ENCODE measurements at regions not wholly inside any gene's neighbourhood (a gene's known extent, or its start where the extent isn't known, plus 50 kb on each side); places are given as distances from the start of the nearest gene placed in this dataset.

DNA sequence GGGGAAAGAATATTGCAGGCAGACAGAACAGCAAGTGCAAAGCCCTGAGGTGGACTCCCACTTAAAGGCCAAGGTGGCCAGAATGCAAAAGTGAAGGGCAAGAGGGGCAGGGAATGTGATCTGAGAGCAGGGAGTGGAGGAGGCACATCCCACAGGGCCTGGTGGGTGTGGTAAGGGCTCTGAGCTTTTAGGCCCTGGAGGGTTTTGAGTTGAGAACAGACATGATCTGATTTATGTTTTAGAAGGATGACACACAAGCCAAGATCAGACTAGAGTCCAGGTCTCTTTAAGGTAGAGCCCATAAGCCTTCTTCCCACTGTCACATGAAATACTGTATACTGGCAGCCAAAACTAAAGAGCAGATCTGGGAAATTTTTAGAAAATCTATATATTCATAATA, 162.5 kb downstream of the SLC38A4 start:
- TF ChIP-seq, protein P1, sequence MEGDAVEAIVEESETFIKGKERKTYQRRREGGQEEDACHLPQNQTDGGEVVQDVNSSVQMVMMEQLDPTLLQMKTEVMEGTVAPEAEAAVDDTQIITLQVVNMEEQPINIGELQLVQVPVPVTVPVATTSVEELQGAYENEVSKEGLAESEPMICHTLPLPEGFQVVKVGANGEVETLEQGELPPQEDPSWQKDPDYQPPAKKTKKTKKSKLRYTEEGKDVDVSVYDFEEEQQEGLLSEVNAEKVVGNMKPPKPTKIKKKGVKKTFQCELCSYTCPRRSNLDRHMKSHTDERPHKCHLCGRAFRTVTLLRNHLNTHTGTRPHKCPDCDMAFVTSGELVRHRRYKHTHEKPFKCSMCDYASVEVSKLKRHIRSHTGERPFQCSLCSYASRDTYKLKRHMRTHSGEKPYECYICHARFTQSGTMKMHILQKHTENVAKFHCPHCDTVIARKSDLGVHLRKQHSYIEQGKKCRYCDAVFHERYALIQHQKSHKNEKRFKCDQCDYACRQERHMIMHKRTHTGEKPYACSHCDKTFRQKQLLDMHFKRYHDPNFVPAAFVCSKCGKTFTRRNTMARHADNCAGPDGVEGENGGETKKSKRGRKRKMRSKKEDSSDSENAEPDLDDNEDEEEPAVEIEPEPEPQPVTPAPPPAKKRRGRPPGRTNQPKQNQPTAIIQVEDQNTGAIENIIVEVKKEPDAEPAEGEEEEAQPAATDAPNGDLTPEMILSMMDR (IDR thresholded peaks at IDR 0.05): no peak
- no peak for TF ChIP-seq POLR2AphosphoS5 (IDR thresholded peaks at IDR 0.05; ENCODE audit: insufficient read depth in 1 of 2, low read depth in 1 of 2)
- no peak for TF ChIP-seq POLR2A (IDR thresholded peaks at IDR 0.05)
- no peak overlapping the region for H3K4me3 ChIP-seq
- H3K36me3 ChIP-seq: no peaks in the 10 kb centered on the region
- H3K9me3 ChIP-seq: no peaks in the 10 kb centered on the region
- peaks cover 48% of the 10 kb centered on the region for H3K4me1 ChIP-seq
- no peak overlapping the region for H3K27ac ChIP-seq
- no peaks in the 10 kb centered on the region for H3K27me3 ChIP-seq
- intact Hi-C loops (cut with DNase I): loop anchor here (5.0 kb wide), 1 partner anchor 291 kb away; the partner anchor contains the start of gene SLC38A2
- DNase-seq (ENCODE audit: extremely low spot score in 2 of 2): no peak

DNA sequence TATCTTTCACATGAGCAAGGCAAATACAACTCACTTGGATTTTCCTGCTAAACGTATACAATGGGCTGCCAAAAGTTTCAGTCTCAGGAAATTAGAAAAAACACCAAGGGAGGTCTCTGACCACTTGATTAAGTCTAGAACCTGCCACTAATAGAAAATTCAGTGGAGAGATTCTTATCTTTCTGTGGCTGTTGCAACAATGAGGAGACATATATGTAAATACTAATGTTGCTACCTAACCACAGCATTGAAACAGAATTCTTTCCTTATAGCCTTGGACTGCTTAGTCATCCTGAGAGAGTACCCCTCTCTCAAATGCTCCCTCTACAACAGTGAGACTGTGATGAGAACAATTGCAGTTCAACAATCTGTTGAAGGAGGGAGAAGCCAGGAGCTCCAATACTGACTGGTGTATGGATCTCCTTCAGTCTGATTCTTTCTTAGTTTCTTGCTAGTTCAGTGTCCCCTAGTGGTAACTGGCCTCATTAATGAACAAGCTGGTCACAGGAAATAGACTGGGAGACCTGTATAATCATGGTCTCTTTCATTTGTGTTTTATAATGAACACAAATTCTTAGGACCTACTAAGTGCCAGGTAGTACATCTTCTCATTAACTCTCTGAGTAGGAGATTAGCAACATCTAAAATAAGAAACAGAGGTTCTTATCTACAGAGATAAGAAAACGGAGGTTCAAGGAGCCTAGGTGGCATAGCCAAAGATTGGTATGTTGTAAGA, 164.5 kb downstream of the SLC38A4 start:
- no peaks in the 10 kb centered on the region for H3K27me3 ChIP-seq
- DNase-seq (ENCODE audit: extremely low spot score in 2 of 2): no peak
- intact Hi-C loops (cut with DNase I): loop anchor here (5.0 kb wide), 1 partner anchor 289 kb away; the partner anchor contains the start of gene SLC38A2
- no peaks in the 10 kb centered on the region for H3K9me3 ChIP-seq
- H3K27ac ChIP-seq: peak overlapping the region; percentile 55
- peaks cover 52% of the 10 kb centered on the region for H3K4me1 ChIP-seq
- no peaks in the 10 kb centered on the region for H3K36me3 ChIP-seq
- TF ChIP-seq POLR2AphosphoS5 (IDR thresholded peaks at IDR 0.05; ENCODE audit: insufficient read depth in 1 of 2, low read depth in 1 of 2) (peak in 1 of 2 donors; percentile 55), POLR2A (IDR thresholded peaks at IDR 0.05) (no peak)
- TF ChIP-seq, protein P1 (IDR thresholded peaks at IDR 0.05): peak; percentile 23 to 76 (median 67)
- no peak overlapping the region for H3K4me3 ChIP-seq

- H3K36me3 ChIP-seq: no peaks in the 10 kb centered on the region
- peaks cover 52% of the 10 kb centered on the region for H3K4me1 ChIP-seq
- H3K4me3 ChIP-seq: no peak overlapping the region
- no peak for TF ChIP-seq POLR2AphosphoS5 (IDR thresholded peaks at IDR 0.05; ENCODE audit: insufficient read depth in 1 of 2, low read depth in 1 of 2)
- no peak for TF ChIP-seq POLR2A (IDR thresholded peaks at IDR 0.05)
- TF ChIP-seq, protein P1 (IDR thresholded peaks at IDR 0.05): no peak
- H3K27me3 ChIP-seq: no peaks in the 10 kb centered on the region
- intact Hi-C loops (cut with DNase I): loop anchor here (5.0 kb wide), 1 partner anchor 288 kb away; the partner anchor contains the start of gene SLC38A2
- peak overlapping the region; percentile 55 for H3K27ac ChIP-seq
- no peak for DNase-seq (ENCODE audit: extremely low spot score in 2 of 2)
- H3K9me3 ChIP-seq: no peaks in the 10 kb centered on the region
Observed at GRCh38 chr12:46660719-46661109, 165.1 kb downstream of the SLC38A4 start.

GRCh38 chr12:46660276-46660675, 165.5 kb downstream of the SLC38A4 start:
- DNase-seq (ENCODE audit: extremely low spot score in 2 of 2): no peak
- Histone ChIP-seq H3K9me3 (no peaks in the 10 kb centered on the region), H3K36me3 (no peaks in the 10 kb centered on the region), H3K27ac (peak overlapping the region; percentile 55), H3K4me3 (no peak overlapping the region), H3K4me1 (peaks cover 47% of the 10 kb centered on the region), H3K27me3 (no peaks in the 10 kb centered on the region)
- no peak for TF ChIP-seq POLR2A (IDR thresholded peaks at IDR 0.05)
- TF ChIP-seq, protein P1 (IDR thresholded peaks at IDR 0.05): no peak
- TF ChIP-seq POLR2AphosphoS5 (IDR thresholded peaks at IDR 0.05; ENCODE audit: insufficient read depth in 1 of 2, low read depth in 1 of 2): no peak
- intact Hi-C loops (cut with DNase I): loop anchor here (5.0 kb wide), 1 partner anchor 288 kb away; the partner anchor contains the start of gene SLC38A2

- Histone ChIP-seq H3K4me3 (no peak overlapping the region), H3K9me3 (no peaks in the 10 kb centered on the region), H3K36me3 (no peaks in the 10 kb centered on the region), H3K27ac (peak overlapping the region; percentile 55), H3K4me1 (peaks cover 46% of the 10 kb centered on the region), H3K27me3 (no peaks in the 10 kb centered on the region)
- intact Hi-C loops (cut with DNase I): loop anchor here (5.0 kb wide), 1 partner anchor 288 kb away; the partner anchor contains the start of gene SLC38A2
- TF ChIP-seq POLR2A (IDR thresholded peaks at IDR 0.05): no peak
- no peak for TF ChIP-seq POLR2AphosphoS5 (IDR thresholded peaks at IDR 0.05; ENCODE audit: insufficient read depth in 1 of 2, low read depth in 1 of 2)
- no peak for DNase-seq (ENCODE audit: extremely low spot score in 2 of 2)
Observed at GRCh38 chr12:46659824-46660223, 166.0 kb downstream of the SLC38A4 start.

Measured in vagina (tissue), 2 donors.